ENCODE measurements at regions not wholly inside any gene's neighbourhood (a gene's known extent, or its start where the extent isn't known, plus 50 kb on each side); places are given as distances from the start of the nearest gene placed in this dataset.

DNA sequence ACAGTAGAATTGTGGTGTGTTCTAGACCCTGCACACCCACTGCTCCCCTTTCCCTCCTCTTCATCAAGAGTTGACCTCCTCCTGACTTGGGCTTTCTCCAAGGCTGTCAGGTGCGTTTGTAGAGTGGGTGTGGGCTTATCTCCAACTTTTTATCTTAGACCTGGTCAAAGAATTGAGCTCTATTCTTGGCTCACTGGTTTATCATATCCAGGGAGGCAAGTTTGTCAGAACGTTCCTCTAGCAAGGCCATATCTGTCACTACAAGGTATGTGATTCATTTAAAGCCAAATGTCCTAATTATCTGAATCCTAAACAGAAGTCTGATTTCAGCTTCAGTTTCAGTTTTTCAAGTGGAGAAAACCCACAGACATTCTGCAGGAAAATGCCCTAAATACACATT is 117.1 kb upstream of the MGAT5 start:
- CTCF ChIA-PET = interaction anchor here (1.2 to 2.3 kb wide), 2 partner anchors 10 to 18 kb away, joined by 6 read pairs; no protein-coding TSS in a partner anchor
- Mint-ChIP-seq H3K36me3 (ENCODE audit: insufficient read depth, unreplicated experiment) (peaks cover 13% of the 10 kb centered on the region), H3K4me1 (ENCODE audit: low read depth, unreplicated experiment) (peaks cover 77% of the 10 kb centered on the region), H3K9me3 (ENCODE audit: low read depth, unreplicated experiment) (no peaks in the 10 kb centered on the region), H3K27me3 (ENCODE audit: unreplicated experiment) (no peaks in the 10 kb centered on the region), H3K27ac (ENCODE audit: unreplicated experiment) (peak overlapping the region; percentile 89), H3K4me3 (ENCODE audit: low read depth, unreplicated experiment) (peak overlapping the region; percentile 48)
- intact Hi-C loops (cut with micrococcal nuclease; ENCODE audit: unreplicated experiment) = loop anchor here (1.0 to 2.0 kb wide), 3 partner anchors 14 to 96 kb away; no protein-coding TSS in a partner anchor
- DNase-seq = no peak
- no TSS peak for BruUV-seq (replicated peaks)
- TF ChIP-seq, protein P1, sequence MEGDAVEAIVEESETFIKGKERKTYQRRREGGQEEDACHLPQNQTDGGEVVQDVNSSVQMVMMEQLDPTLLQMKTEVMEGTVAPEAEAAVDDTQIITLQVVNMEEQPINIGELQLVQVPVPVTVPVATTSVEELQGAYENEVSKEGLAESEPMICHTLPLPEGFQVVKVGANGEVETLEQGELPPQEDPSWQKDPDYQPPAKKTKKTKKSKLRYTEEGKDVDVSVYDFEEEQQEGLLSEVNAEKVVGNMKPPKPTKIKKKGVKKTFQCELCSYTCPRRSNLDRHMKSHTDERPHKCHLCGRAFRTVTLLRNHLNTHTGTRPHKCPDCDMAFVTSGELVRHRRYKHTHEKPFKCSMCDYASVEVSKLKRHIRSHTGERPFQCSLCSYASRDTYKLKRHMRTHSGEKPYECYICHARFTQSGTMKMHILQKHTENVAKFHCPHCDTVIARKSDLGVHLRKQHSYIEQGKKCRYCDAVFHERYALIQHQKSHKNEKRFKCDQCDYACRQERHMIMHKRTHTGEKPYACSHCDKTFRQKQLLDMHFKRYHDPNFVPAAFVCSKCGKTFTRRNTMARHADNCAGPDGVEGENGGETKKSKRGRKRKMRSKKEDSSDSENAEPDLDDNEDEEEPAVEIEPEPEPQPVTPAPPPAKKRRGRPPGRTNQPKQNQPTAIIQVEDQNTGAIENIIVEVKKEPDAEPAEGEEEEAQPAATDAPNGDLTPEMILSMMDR (IDR thresholded peaks at IDR 0.05; ENCODE audit: unreplicated experiment) = no peak

DNA sequence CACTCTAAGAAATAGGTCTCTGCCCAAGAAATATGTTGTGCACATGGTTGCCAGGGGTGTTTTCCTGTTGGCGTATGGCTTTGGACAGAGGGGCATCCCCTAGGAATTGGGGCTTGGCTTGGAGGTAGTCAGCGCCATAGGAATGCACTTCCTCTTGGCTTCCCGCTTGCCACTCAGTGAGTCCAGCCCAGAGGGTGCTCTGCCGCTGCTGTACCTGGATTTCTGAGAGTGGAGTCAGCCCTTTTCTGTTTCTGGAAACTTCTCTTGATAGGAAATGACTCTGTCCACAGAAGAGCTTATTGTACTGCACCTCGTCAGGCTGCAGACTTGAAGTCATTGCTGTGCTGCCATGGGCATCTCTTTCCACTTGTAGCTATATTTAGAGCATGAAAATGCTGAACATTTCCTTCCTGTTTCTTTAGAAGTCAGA is 116.7 kb upstream of the MGAT5 start:
- Mint-ChIP-seq H3K4me1 (ENCODE audit: low read depth, unreplicated experiment) (peaks cover 77% of the 10 kb centered on the region), H3K36me3 (ENCODE audit: insufficient read depth, unreplicated experiment) (peaks cover 13% of the 10 kb centered on the region), H3K27ac (ENCODE audit: unreplicated experiment) (peak overlapping the region; percentile 89), H3K27me3 (ENCODE audit: unreplicated experiment) (no peaks in the 10 kb centered on the region), H3K4me3 (ENCODE audit: low read depth, unreplicated experiment) (peak overlapping the region; percentile 48), H3K9me3 (ENCODE audit: low read depth, unreplicated experiment) (no peaks in the 10 kb centered on the region)
- CTCF ChIA-PET = interaction anchor here (0.6 to 2.3 kb wide), 3 partner anchors 9 to 1717 kb away, joined by 3 to 6 read pairs (median 6); no protein-coding TSS in a partner anchor
- no TSS peak for BruUV-seq (replicated peaks)
- DNase-seq = peak; percentile 83
- intact Hi-C loops (cut with micrococcal nuclease; ENCODE audit: unreplicated experiment) = loop anchor here (2.0 kb wide), 2 partner anchors 14 to 52 kb away; no protein-coding TSS in a partner anchor
- TF ChIP-seq, protein P1 (IDR thresholded peaks at IDR 0.05; ENCODE audit: unreplicated experiment) = no peak

DNA sequence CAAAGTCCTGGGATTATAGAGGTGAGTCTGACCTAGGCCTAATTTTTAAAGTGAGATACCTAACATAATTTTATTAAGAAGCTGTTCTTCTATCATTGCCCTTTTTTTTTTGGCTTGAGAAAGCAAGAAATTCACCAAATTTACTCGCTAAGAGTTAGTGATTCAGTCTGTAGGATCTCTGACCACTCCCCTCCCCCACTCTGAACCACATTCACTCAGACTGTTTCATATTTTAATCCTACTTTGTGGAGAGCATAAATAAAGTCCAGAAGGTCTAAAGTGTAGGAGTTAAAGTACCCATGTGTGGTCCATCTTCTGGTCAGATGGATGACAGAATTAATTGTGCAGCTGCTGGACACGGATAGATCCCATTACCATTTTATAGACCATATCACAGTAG is 115.8 kb upstream of the MGAT5 start:
- no TSS peak for BruUV-seq (replicated peaks)
- peaks cover 80% of the 10 kb centered on the region for H3K4me1 Mint-ChIP-seq (ENCODE audit: low read depth, unreplicated experiment)
- TF ChIP-seq, protein P1 (IDR thresholded peaks at IDR 0.05; ENCODE audit: unreplicated experiment) = no peak
- no peaks in the 10 kb centered on the region for H3K9me3 Mint-ChIP-seq (ENCODE audit: low read depth, unreplicated experiment)
- no peak for DNase-seq
- intact Hi-C loops (cut with micrococcal nuclease; ENCODE audit: unreplicated experiment) = no loop called here
- H3K27me3 Mint-ChIP-seq (ENCODE audit: unreplicated experiment) = no peaks in the 10 kb centered on the region
- CTCF ChIA-PET = no interaction called here
- H3K27ac Mint-ChIP-seq (ENCODE audit: unreplicated experiment) = peak overlapping the region; percentile 89
- no peak overlapping the region for H3K4me3 Mint-ChIP-seq (ENCODE audit: low read depth, unreplicated experiment)
- H3K36me3 Mint-ChIP-seq (ENCODE audit: insufficient read depth, unreplicated experiment) = peaks cover 22% of the 10 kb centered on the region

DNA sequence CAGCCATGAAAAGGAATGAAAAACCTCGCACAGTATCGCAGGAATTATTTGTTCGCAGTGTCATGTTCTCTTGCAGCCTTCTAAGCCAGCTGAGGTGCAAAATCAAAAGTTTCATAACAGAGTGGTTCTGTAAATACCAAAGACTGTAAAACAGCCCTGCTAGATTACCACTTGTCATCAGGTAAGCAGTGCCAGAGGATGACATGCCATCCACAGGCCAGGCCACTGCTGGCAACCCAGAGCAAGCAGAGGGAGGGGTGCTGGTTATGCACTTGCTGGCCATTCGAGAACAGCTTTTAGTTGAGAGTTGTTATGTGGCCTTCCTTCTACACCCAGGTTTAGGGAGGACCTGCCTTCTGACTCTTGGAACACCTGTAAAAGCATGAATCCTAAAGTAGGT is 114.3 kb upstream of the MGAT5 start:
- Mint-ChIP-seq H3K4me3 (ENCODE audit: low read depth, unreplicated experiment) (peak overlapping the region; percentile 41), H3K9me3 (ENCODE audit: low read depth, unreplicated experiment) (no peaks in the 10 kb centered on the region), H3K36me3 (ENCODE audit: insufficient read depth, unreplicated experiment) (peaks cover 27% of the 10 kb centered on the region), H3K27me3 (ENCODE audit: unreplicated experiment) (no peaks in the 10 kb centered on the region), H3K4me1 (ENCODE audit: low read depth, unreplicated experiment) (peaks cover 77% of the 10 kb centered on the region), H3K27ac (ENCODE audit: unreplicated experiment) (peak overlapping the region; percentile 6)
- intact Hi-C loops (cut with micrococcal nuclease; ENCODE audit: unreplicated experiment) = no loop called here
- no TSS peak for BruUV-seq (replicated peaks)
- DNase-seq = no peak
- TF ChIP-seq, protein P1 (IDR thresholded peaks at IDR 0.05; ENCODE audit: unreplicated experiment) = no peak
- CTCF ChIA-PET = interaction anchor here (0.9 kb wide), 1 partner anchor 15 kb away, joined by 3 read pairs; no protein-coding TSS in a partner anchor

Measured in Calu3 (cell line).